Activated CD8-positive, alpha-beta memory T cell treated with anti-CD3 and anti-CD28 coated beads, Interleukin-2, amount 10 ng/mL, durations not matched to agents 7 days and 5 days (primary cell): ENCODE measurements at regions not wholly inside any gene's neighbourhood (a gene's known extent, or its start where the extent isn't known, plus 50 kb on each side); places are given as distances from the start of the nearest gene placed in this dataset.

Source experiments
- ATAC-seq: fragments of 150-1000 bp; cut with Tn5 transposase; one replicate; pipeline ENCODE4 v1.10.0; 2021; ENCODE audit warnings: moderate library complexity
- CTCF ChIA-PET: fragments of 350-600 bp; sonication (Branson Sonifier 250); formaldehyde crosslinking; loops from one replicate; lab custom pipeline; 2021; ENCODE audit warnings: antibody characterized with exemption; lab: Charles Lee
- DNase-seq: peaks from one replicate; pipeline ENCODE4 v3.0.0-alpha.2; 2020
- H3K27ac Mint-ChIP-seq: one replicate; pipeline ENCODE4 v1.8.0; 2021; ENCODE audit warnings: mild to moderate bottlenecking, mixed read lengths
- H3K27me3 Mint-ChIP-seq: one replicate; pipeline ENCODE4 v1.8.0; 2021; ENCODE audit warnings: mixed read lengths
- H3K36me3 Mint-ChIP-seq: one replicate; pipeline ENCODE4 v1.8.0; 2021; ENCODE audit warnings: mild to moderate bottlenecking, mixed read lengths
- H3K4me1 Mint-ChIP-seq: one replicate; pipeline ENCODE4 v1.8.0; 2021; ENCODE audit warnings: mixed read lengths
- H3K4me3 Mint-ChIP-seq: one replicate; pipeline ENCODE4 v1.8.0; 2021; ENCODE audit warnings: mild to moderate bottlenecking, moderate library complexity, mixed read lengths
- H3K9me3 Mint-ChIP-seq: one replicate; pipeline ENCODE4 v1.8.0; 2022; ENCODE audit warnings: low read depth, mixed read lengths

- Mint-ChIP-seq H3K36me3 (no peaks in the 10 kb centered on the region), H3K27ac (no peak overlapping the region), H3K4me1 (no peaks in the 10 kb centered on the region), H3K27me3 (no peaks in the 10 kb centered on the region), H3K9me3 (peaks cover 2% of the 10 kb centered on the region), H3K4me3 (no peak overlapping the region)
- DNase-seq (no peak), ATAC-seq (no peak)
- CTCF ChIA-PET: no interaction called here
These were observed 84.7 kb upstream of the TSPAN8 start for GRCh38 chr12:71242511-71242910.

GRCh38 chr12:71240946-71241345, 83.1 kb upstream of the TSPAN8 start:
- DNase-seq: no peak
- Mint-ChIP-seq H3K27ac (no peak overlapping the region), H3K27me3 (no peaks in the 10 kb centered on the region), H3K4me1 (no peaks in the 10 kb centered on the region), H3K9me3 (no peaks in the 10 kb centered on the region), H3K36me3 (no peaks in the 10 kb centered on the region), H3K4me3 (no peak overlapping the region)
- CTCF ChIA-PET: no interaction called here
- ATAC-seq: no peak

- Mint-ChIP-seq H3K27ac (no peak overlapping the region), H3K9me3 (no peaks in the 10 kb centered on the region), H3K4me3 (no peak overlapping the region), H3K36me3 (no peaks in the 10 kb centered on the region), H3K4me1 (no peaks in the 10 kb centered on the region), H3K27me3 (no peaks in the 10 kb centered on the region)
- DNase-seq (no peak), ATAC-seq (no peak)
- CTCF ChIA-PET: no interaction called here
These were observed 81.9 kb upstream of the TSPAN8 start for GRCh38 chr12:71239731-71240130.

GRCh38 chr12:71237128-71237527, 79.3 kb upstream of the TSPAN8 start:
- Mint-ChIP-seq H3K27ac (no peak overlapping the region), H3K9me3 (no peaks in the 10 kb centered on the region), H3K4me1 (no peaks in the 10 kb centered on the region), H3K27me3 (no peaks in the 10 kb centered on the region), H3K4me3 (no peak overlapping the region), H3K36me3 (no peaks in the 10 kb centered on the region)
- DNase-seq (no peak), ATAC-seq (no peak)
- CTCF ChIA-PET: interaction anchor here (1.3 kb wide), 1 partner anchor 32 kb away, joined by 3 read pairs; no protein-coding TSS in a partner anchor

GRCh38 chr12:71236133-71236660, 78.4 kb upstream of the TSPAN8 start:
- H3K4me3 Mint-ChIP-seq: no peak overlapping the region
- DNase-seq (no peak), ATAC-seq (no peak)
- H3K27ac Mint-ChIP-seq: no peak overlapping the region
- H3K4me1 Mint-ChIP-seq: no peaks in the 10 kb centered on the region
- no peaks in the 10 kb centered on the region for H3K36me3 Mint-ChIP-seq
- CTCF ChIA-PET: no interaction called here
- H3K27me3 Mint-ChIP-seq: no peaks in the 10 kb centered on the region
- no peaks in the 10 kb centered on the region for H3K9me3 Mint-ChIP-seq

GRCh38 chr12:71233083-71233482, 75.3 kb upstream of the TSPAN8 start:
- H3K36me3 Mint-ChIP-seq: no peaks in the 10 kb centered on the region
- H3K9me3 Mint-ChIP-seq: no peaks in the 10 kb centered on the region
- CTCF ChIA-PET: no interaction called here
- no peaks in the 10 kb centered on the region for H3K4me1 Mint-ChIP-seq
- H3K4me3 Mint-ChIP-seq: no peak overlapping the region
- ATAC-seq (no peak), DNase-seq (no peak)
- no peak overlapping the region for H3K27ac Mint-ChIP-seq
- H3K27me3 Mint-ChIP-seq: no peaks in the 10 kb centered on the region

GRCh38 chr12:71230542-71230941, 72.7 kb upstream of the TSPAN8 start:
- Mint-ChIP-seq H3K4me1 (no peaks in the 10 kb centered on the region), H3K27ac (no peak overlapping the region), H3K4me3 (no peak overlapping the region), H3K9me3 (no peaks in the 10 kb centered on the region), H3K36me3 (no peaks in the 10 kb centered on the region), H3K27me3 (no peaks in the 10 kb centered on the region)
- CTCF ChIA-PET: no interaction called here
- no peak for DNase-seq
- no peak for ATAC-seq

GRCh38 chr12:71223139-71223538, 65.3 kb upstream of the TSPAN8 start:
- CTCF ChIA-PET: no interaction called here
- no peak overlapping the region for H3K4me3 Mint-ChIP-seq
- no peak for DNase-seq
- no peak for ATAC-seq
- H3K36me3 Mint-ChIP-seq: no peaks in the 10 kb centered on the region
- H3K4me1 Mint-ChIP-seq: no peaks in the 10 kb centered on the region
- H3K27ac Mint-ChIP-seq: no peak overlapping the region
- no peaks in the 10 kb centered on the region for H3K27me3 Mint-ChIP-seq
- H3K9me3 Mint-ChIP-seq: no peaks in the 10 kb centered on the region

- H3K27me3 Mint-ChIP-seq: no peaks in the 10 kb centered on the region
- no peaks in the 10 kb centered on the region for H3K9me3 Mint-ChIP-seq
- DNase-seq (no peak), ATAC-seq (no peak)
- no peak overlapping the region for H3K4me3 Mint-ChIP-seq
- H3K4me1 Mint-ChIP-seq: no peaks in the 10 kb centered on the region
- no peak overlapping the region for H3K27ac Mint-ChIP-seq
- CTCF ChIA-PET: no interaction called here
- no peaks in the 10 kb centered on the region for H3K36me3 Mint-ChIP-seq
These were observed 64.6 kb upstream of the TSPAN8 start for GRCh38 chr12:71222436-71222835.

GRCh38 chr12:71220260-71220659, 62.5 kb upstream of the TSPAN8 start:
- ATAC-seq (no peak), DNase-seq (no peak)
- H3K4me1 Mint-ChIP-seq: no peaks in the 10 kb centered on the region
- H3K36me3 Mint-ChIP-seq: no peaks in the 10 kb centered on the region
- no peak overlapping the region for H3K4me3 Mint-ChIP-seq
- H3K9me3 Mint-ChIP-seq: no peaks in the 10 kb centered on the region
- H3K27ac Mint-ChIP-seq: no peak overlapping the region
- CTCF ChIA-PET: no interaction called here
- H3K27me3 Mint-ChIP-seq: no peaks in the 10 kb centered on the region

GRCh38 chr12:71219224-71219623, 61.4 kb upstream of the TSPAN8 start:
- Mint-ChIP-seq H3K36me3 (no peaks in the 10 kb centered on the region), H3K27ac (no peak overlapping the region), H3K9me3 (no peaks in the 10 kb centered on the region), H3K4me3 (no peak overlapping the region), H3K27me3 (no peaks in the 10 kb centered on the region), H3K4me1 (no peaks in the 10 kb centered on the region)
- DNase-seq (no peak), ATAC-seq (no peak)
- CTCF ChIA-PET: no interaction called here

GRCh38 chr12:71218616-71219015, 60.8 kb upstream of the TSPAN8 start:
- Mint-ChIP-seq H3K4me1 (no peaks in the 10 kb centered on the region), H3K9me3 (no peaks in the 10 kb centered on the region), H3K36me3 (no peaks in the 10 kb centered on the region), H3K4me3 (no peak overlapping the region), H3K27ac (no peak overlapping the region), H3K27me3 (no peaks in the 10 kb centered on the region)
- DNase-seq (no peak), ATAC-seq (no peak)
- CTCF ChIA-PET: no interaction called here

- Mint-ChIP-seq H3K4me3 (no peak overlapping the region), H3K27ac (no peak overlapping the region), H3K4me1 (no peaks in the 10 kb centered on the region), H3K36me3 (no peaks in the 10 kb centered on the region), H3K27me3 (no peaks in the 10 kb centered on the region), H3K9me3 (no peaks in the 10 kb centered on the region)
- no peak for ATAC-seq
- CTCF ChIA-PET: no interaction called here
- no peak for DNase-seq
These were observed 59.2 kb upstream of the TSPAN8 start for GRCh38 chr12:71216725-71217579.

- Mint-ChIP-seq H3K4me3 (no peak overlapping the region), H3K36me3 (no peaks in the 10 kb centered on the region), H3K27me3 (no peaks in the 10 kb centered on the region), H3K9me3 (no peaks in the 10 kb centered on the region), H3K4me1 (no peaks in the 10 kb centered on the region), H3K27ac (no peak overlapping the region)
- CTCF ChIA-PET: no interaction called here
- no peak for DNase-seq
- ATAC-seq: no peak
These were observed 56.9 kb upstream of the TSPAN8 start for GRCh38 chr12:71214511-71215285.
